ENCODE measurements at regions not wholly inside any gene's neighbourhood (a gene's known extent, or its start where the extent isn't known, plus 50 kb on each side); places are given as distances from the start of the nearest gene placed in this dataset.

DNA sequence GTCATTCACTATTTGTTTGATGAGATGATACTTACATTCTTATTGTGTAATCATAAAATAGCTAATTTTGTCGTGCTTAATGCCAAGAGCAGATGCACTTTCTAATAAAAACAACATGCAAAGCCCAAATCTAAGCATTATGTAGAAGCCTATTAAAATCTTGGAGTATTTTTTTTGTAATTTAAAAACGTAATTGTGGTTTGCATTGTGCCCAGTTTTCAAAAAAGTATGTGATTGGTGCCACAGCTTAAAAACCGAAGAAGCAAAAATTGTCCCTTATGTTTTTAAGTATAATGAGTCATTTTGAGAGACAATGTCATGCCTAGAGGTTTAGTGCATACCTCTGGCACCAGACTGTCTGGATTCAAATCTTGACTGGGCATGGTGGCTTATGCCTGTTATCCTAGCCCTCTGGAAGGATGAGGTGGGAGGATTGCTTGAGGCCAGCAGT, 464.8 kb upstream of the RGS6 start:
- DNase-seq (ENCODE audit: low read depth): no peak

DNA sequence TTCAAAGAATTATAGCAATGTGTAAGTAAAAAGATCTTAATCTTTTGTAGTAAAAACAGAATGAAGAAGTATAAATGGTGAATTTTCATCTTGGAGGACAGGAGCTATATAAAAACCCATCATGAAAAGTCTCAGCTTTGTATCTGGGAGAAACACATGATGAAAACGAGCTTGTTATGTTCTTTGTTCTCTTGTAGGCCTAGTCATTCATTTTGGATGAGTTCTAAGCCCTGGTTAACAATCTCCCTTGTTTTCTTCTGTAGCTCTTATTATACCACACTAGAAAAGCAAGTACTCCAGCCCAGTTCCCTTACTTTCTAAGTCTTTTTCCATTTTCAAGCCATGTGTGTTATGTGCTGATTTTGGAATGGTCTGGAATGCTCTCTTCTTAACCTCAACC, 463.5 kb upstream of the RGS6 start:
- DNase-seq (ENCODE audit: low read depth): no peak

DNA sequence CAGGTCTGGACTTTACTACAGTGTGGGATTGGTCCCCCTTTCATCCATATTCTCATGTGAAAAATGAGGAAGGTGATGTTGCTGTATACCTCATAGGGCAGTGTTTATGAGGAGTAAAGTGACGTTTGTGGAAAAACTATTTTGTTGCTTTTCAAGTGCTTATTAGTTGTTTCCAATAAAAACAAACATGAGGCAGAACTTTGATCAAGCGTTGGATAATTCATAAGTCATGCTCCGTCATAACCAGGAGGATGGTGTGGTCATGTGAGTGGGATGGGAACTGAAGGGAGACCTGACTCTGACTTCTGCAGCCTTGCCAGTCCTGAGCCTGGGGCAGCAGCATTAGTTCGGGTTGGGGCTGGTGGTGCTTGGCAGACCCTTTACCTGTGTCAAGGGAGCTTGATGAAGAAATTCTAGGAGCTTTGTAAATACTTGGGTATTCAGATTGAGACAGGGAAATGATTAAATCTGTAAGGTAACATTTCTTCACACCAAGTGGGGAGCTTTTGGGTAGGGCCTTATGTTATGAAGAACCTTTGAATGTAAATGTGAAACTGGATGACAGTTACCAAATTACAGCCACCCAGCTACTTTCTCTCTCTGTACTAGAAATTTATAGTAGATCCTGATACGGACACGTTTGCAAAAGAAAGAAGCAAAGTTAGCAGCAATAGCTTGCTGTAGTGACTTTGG, 462.4 kb upstream of the RGS6 start:
- DNase-seq (ENCODE audit: low read depth): no peak

DNA sequence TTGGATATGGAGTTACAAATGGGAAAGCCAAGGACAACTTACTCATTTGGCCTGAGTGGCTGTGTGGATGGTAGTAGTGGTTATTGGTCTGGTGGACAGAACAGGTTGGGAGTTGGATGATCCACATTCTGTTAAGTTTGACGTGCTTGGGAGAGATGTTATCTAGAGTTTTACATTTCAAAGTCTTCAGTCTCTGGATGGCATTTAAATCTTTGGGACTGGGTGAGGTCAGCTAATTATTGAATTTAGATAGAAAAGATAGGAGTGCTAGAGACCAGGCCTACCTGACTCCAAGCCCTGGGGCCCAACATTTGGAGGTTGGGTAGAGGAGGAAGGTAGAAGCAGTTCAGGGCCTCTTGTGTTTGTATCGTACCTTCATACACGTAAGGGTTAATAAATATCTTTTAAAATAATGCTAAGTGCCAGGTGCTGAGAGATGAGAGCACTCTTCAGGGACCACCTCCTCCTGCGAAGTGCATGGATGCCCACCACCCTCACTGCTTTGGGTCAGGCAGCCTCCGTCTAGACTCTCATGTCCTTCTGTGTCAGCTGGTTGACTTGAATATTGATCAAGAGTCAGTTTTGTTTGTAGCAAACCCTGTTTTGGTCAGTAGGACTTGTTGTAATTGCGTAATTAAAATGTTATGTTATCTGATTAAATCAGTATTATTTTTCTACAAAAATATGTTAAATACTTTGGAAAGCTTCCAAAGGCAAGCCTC, 460.4 kb upstream of the RGS6 start:
- DNase-seq (ENCODE audit: low read depth): no peak

DNA sequence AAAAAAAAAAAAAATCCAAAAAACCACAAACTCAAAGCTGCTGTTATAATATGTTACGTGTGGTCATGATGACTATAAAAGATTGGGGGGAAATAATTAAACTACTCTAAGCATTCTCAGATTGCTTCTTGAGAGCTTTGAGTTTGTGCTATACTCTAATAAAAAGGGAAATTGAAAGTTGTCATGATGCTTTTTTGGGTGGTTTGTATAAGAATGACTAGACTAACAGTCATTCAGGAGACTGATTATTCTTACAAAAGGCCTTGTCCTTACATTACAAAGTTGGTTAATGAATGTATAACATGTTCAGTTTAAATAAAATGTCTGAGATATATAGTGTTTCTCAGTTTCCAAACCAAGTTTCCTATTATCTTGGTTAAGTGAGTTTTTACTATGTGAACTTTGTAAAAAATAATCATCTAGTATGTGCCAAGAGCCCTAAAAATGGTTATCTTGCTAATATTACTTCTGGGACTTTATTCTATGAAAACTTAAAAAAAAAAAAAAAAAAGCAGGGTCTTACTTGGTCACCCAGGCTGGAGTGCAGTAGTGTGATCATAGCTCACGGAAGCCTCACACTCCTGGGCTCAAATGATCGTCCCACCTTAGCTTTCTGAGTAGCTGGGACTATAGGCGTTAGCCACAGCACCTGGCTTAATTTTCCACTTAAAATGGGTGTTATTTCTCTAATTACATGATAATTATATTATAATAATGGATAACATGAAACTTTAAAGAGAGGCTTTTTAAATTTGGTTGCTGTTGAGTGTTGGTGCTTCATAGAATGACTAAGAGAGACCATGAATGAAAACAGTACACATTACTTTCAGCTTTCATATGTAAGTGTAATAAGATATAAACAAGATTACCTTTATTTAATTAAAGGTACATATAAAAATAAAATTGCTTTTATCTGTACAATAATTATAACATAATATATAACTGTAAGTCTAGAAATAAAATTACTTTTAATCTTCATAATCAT, 459.6 kb upstream of the RGS6 start:
- DNase-seq (ENCODE audit: low read depth): no peak

DNA sequence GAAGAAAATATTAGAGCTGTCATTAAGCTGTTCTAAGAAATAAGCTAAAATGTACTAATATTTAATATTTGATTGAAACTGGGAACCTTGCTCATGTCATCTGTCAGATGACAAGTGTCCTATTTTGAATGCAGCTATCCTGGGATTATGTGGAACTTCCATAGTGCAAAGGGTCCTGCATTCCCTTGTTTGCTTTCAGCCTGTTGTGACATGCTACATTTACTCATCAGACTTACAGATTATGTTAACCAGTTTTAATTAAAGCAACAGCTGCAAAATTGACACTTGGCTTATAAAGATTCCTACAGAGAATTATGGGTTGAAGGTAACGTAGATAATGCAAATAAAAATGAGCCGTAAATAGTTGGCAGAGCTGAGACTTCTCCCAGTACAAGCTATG, 458.4 kb upstream of the RGS6 start:
- no peak for DNase-seq (ENCODE audit: low read depth)

DNA sequence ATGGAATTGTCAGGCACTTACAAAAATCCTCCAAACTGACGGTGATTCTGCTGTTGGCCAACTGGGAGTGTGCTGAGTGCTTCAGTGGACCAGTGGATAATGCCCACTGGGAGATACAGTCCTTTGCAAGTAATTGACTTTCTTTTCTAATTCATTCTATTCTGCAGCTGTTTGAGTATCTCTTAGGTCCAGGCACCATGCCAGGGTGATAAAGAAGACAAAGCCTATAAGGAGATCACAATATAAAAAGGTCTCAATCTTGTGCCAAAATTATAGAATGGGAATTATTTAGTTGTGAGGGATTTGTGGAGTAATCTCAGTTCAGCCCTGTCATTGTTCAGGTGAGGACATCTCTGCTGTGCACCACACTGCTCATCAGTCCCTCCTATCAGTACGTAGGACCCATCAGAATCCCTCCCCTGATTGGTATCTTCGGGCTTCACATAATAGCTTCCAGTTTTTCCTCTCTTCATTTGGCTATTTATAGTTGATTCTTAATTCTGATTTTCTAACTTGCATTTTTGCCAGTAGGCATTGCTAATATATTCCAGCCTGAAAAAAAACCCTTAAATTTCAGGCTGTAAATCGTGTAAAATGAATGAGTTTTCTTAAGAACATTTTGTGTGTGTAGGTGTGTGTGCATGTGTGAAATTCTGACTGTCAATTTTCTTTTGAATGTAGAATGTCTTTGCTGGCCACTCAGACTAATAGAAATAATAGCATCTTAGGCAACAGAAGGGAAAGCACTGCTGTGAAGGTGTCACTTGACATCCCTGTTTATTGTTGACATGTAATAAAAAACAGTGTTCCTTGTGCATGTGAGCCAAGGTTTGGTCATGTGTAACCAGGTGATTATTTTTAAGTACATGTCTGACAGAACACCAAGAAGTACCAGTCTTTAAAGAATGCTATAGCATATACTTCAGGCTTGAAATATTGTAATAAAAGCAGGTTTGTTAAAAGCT, 457.6 kb upstream of the RGS6 start:
- no peak for DNase-seq (ENCODE audit: low read depth)

DNA sequence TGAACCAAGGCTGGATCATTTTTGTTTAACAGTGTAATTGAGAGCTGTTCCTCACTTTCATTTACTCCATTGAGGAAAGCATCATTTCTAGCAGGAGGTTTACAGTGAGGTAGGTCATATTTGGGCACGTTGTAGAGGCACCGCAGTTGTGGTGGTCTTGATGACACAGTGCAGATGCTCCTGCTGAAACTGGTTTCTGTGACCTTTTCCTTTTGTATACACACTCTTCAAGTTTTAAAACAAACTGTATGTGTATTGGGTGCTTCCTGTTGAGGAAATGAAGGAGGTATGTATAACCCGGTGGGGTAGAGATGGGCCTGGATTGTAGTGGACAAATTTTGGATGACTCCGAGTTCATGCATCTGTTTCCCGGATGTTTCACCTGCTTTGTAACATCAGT, 456.3 kb upstream of the RGS6 start:
- DNase-seq (ENCODE audit: low read depth): no peak

DNA sequence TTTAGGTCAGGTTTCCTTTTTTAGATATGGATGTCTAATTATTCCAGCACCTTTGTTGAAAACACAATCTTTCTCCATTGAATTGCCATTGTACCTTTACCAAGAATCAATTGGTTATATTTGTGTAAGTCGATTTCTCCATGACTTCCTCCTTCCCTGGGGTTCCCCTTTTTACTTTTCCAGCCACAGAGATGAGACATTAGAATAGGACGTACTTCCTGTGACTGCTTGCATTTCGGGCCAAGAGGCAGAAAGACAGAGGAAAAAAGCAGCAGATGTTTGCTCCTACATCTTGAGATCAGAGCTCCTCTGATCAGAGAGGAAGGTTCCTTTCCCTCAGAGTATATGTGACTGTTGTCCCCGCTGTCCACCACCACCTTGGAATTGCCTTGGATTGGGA, 453.7 kb upstream of the RGS6 start:
- no peak for DNase-seq (ENCODE audit: low read depth)

DNA sequence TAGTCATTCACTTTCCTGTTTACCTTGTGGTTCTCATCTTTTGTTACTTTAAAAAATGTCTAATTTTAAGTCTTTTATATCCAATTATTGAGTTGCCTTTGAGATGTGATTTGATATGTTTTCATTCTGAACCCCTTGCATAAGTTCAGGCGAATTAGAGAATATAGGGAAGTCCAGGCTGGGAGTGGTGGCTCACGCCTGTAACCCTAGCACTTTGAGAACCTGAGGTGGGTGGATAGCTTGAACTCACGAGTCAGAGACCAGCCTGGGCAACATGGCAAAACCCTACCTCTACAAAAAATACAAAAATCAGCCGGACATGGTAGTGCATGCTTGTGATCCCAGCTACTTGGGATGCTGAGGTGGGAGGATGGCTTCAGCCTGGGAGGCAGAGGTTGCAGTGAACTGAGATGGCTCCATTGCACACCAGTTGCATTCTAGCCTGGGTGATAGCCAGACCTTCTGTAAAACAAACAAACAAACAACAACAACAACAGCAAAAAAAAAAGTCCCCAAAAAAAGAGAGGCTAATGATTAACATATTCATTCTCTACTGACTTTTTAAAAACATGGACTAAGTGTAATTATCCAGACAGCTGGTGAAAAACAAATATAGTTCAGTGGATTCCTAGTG, 451.1 kb upstream of the RGS6 start:
- no peak for DNase-seq (ENCODE audit: low read depth)

DNA sequence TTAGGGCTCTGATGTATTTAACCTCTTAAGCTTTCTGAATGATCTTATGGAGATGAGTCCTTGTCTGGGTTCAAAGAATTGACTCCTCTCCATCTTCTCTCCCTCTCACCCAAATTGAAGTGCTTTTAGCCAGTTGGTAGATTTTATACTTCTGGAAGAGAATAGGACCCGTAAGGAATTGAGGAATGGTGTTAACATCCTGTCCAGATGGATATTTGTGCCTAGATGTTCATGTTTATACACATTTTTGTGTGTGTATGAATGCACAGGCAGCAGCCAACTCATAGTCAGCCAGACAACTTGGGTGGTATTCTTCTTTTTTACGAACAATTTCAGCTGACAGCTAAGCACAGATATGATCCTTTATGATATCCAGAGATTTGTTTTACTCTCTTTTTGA, 449.6 kb upstream of the RGS6 start:
- no peak for DNase-seq (ENCODE audit: low read depth)

DNA sequence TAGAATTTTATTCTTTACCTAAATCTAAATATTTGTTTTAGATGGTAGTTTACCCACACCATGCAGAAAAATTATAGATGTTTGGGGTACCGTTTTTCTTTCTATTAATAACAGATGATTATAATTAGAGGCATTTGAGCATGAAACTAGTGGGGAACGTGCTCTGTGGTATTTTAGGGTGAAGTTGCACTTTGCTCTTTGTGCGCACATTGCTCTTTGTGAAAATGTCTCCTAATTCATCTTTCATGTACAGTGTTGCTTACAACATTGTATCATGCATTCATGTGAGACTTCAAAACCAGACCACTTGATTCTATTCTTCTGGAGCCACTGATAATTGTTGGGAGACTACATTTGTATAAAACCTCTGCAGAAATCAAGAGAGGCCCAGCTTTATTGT, 449.1 kb upstream of the RGS6 start:
- DNase-seq (ENCODE audit: low read depth): no peak

DNA sequence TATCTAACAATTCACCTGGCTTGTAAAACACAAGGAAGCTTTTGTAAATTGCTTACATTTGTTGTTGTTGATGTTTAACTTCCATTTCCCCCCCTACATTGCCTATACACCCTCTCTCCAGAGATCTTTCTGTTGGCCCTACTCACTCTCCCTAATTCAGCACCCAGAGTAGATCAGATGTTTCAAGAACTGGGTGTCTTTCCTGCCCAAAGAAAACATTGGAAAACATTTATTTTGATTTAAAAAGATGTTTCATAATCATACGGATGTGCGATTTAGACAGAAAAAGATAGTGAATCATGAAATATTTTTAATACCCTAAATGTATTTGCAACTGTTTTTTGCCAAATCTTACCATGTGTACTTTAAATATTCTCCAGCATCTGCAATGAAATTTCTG, 446.4 kb upstream of the RGS6 start:
- DNase-seq (ENCODE audit: low read depth): no peak

DNA sequence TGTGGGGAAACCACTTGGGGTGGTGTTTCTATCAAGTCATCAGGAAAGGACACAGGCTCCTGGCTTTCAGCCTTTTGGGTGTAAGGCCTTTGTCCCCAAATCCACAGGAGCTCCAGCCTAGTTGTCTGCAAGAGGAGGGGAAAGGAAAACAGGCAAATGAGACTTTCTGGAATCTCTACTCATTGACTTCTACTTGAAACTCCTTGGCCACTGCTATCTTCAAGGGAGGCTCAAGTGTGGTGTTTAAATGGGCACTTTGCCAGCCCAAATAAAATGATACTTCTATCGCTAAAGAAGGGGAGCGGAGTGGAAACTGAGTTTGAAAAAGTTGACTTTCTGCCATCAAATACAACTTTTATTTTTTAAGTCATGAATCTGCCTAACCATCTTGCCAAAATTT, 445.9 kb upstream of the RGS6 start:
- DNase-seq (ENCODE audit: low read depth): no peak

DNA sequence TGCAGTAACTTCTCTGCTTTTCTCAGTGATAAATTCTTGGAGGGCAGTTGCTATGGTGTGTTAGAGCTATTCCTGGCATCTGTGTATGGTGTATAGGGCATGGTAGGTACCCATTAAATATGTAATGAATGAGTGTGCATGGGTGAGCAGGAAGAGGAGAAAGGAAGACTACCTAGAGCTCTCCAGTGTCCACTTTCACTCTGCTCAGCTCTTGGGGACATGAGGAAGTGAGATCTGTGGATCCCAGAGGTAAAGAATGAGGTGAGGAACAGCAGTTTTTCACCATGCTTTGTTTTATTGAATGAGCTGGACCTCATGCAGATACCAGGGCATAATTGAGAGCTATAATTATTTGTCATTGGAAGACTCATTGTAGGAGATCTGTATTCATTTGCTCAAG, 444.8 kb upstream of the RGS6 start:
- DNase-seq (ENCODE audit: low read depth): no peak

DNA sequence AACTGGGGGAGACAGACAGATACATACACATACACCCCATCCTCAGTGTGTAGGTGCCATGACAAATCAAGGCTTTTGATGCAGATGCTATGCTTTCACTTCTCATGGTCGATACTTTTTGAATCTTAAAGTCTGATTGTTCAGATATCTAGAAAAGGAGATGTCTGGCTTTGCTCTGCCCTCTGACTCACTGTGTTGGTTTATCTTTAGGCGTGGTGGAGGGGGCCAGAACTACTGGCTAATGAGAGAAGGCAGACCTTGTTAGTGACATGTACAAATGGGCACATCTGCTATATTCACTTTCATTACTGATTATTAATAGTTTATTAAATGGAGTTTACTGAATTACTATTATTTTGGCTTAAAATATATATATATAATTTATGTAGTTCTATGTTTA, 444.3 kb upstream of the RGS6 start:
- no peak for DNase-seq (ENCODE audit: low read depth)

DNA sequence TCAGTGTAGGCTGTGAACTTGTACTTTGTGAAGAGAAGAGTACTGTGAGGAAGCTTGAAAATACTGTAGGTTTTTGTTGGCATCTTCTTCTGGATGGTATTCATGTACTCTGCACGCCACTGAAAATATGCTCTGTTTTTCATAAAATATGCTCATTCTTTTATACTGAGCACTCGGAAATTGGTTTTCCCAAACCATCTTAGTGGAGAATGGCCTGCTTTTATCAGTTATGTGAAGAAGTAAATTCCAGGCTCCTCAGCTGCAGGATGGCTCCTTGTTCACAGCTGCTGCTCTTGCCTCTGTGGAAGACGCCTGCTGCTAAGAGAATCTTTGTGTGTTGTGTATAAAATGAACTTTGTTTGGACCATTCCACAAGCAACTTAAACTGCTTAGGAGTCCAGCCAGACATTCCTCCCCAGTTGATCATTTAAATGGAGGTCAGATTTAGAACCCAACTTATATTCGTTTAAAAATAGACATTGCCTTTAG, 443.5 kb upstream of the RGS6 start:
- no peak for DNase-seq (ENCODE audit: low read depth)

DNA sequence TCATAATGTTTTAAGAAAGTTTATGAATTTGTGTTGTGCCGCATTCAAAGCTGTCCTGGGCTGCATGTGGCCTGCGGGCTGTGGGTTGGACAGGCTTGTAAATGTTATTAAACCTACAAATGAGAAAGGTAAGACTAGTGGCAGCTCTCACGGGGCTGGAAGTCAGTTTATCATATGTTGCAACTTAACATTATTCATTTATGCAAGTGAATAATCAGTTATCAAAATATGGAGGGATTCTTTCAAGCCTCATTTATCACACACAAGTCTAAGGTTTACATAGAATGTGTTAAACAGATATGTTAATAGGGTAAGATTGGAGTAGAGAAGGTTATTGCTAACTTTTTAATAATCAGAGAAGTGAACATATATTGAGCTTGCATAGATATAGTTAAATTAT, 442.5 kb upstream of the RGS6 start:
- DNase-seq (ENCODE audit: low read depth): no peak

DNA sequence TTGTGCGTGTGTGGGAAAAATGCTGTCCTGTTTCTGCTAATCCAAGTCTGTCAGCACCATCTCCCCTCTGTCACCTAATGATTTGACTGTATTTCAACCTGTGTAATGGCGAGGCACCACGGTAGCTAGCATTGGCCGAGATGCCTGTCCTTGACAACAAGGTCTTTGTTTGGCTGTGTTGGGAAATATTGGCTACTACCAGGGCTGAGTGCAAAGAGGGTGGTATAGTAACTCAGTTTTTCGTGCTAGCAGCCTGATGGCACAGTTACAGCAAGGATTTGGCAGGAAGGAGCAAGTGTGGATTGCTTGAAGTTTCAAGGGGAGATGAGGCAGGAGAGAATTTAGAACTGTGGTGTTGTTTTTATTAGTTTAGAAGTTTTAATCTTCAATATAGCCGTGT, 440.3 kb upstream of the RGS6 start:
- DNase-seq (ENCODE audit: low read depth): no peak

DNA sequence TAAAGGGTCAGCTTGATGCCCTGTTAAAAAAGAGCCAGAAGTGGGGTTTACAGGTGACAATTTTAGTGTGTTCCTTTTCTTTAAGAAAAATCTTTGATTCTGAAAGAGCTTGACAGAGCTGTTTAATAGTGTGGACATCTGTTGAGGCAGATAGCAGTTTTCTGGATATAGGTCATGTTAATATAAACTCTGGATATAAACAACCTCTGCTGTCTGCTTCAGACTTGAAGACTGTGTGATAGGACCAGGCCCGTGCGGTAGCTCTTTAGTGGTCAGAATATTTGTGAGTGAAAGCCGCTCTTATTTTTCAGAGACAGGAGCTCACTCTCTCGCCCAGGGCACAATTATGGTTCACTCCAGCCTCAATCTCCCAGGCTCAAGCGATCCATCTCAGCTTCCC, 439.9 kb upstream of the RGS6 start:
- no peak for DNase-seq (ENCODE audit: low read depth)

DNA sequence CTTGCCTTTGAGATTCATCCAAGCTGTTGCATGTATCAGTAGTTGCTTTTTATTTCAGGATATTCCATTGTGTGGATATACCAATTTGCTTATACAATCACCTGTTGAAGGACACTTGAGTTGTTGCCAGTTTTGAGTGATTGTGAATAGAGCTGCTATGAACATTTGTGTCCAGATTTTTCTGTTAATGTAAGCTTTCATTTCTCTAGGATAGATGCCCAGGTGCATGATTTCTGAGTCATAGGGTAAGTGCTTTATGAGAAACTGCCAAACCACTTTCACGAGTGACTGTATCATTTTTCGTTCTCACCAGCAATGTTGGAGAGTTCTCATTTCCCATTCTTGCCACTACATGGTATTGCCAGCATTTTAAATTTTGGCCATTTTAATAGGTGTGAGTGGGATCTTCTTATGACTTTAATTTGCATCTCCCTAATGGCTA, 434.6 kb upstream of the RGS6 start:
- no peak for DNase-seq (ENCODE audit: low read depth)
